Smooth muscle cell (in vitro differentiated cells): ENCODE measurements at regions not wholly inside any gene's neighbourhood (a gene's known extent, or its start where the extent isn't known, plus 50 kb on each side); places are given as distances from the start of the nearest gene placed in this dataset.
"Not testable (repeated sequence)": the region's sequence is repeated elsewhere in the genome, so short reads cannot be mapped to it uniquely, and the experiment has no call there.

Experiments
- DNase-seq: peaks from one replicate; lab custom pipeline; 2025; ENCODE audit not compliant: unreplicated experiment; lab: John Stamatoyannopoulos, UW
- H2AFZ ChIP-seq: fragments of 200-600 bp; sonication (generic); 2 replicates; pipeline ENCODE4 v1.6.0; 2016; ENCODE audit warnings: antibody characterized with exemption, low read depth, mild to moderate bottlenecking
- H3F3A ChIP-seq: fragments of 200-600 bp; sonication (generic); 2 replicates; pipeline ENCODE4 v1.6.0; 2017; ENCODE audit warnings: antibody characterized with exemption, low read depth
- H3K27ac ChIP-seq: fragments of 200-600 bp; sonication (generic); 2 replicates; pipeline ENCODE4 v1.5.1; 2016; ENCODE audit warnings: low read depth, mild to moderate bottlenecking
- H3K27me3 ChIP-seq: fragments of 200-600 bp; sonication (generic); 2 replicates; pipeline ENCODE4 v1.6.1; 2016; ENCODE audit warnings: low read depth, mild to moderate bottlenecking
- H3K36me3 ChIP-seq: fragments of 200-600 bp; sonication (generic); 2 replicates; pipeline ENCODE4 v1.5.1; 2016; ENCODE audit warnings: low read depth
- H3K4me1 ChIP-seq: fragments of 200-600 bp; sonication (generic); 2 replicates; pipeline ENCODE4 v1.5.1; 2016; ENCODE audit warnings: low read depth
- H3K4me2 ChIP-seq: fragments of 200-600 bp; sonication (generic); 2 replicates; pipeline ENCODE4 v1.6.0; 2016; ENCODE audit warnings: mild to moderate bottlenecking
- H3K4me3 ChIP-seq: fragments of 200-600 bp; sonication (generic); 2 replicates; pipeline ENCODE4 v1.5.1; 2016; ENCODE audit warnings: mild to moderate bottlenecking
- H3K79me2 ChIP-seq: fragments of 200-600 bp; sonication (generic); 2 replicates; pipeline ENCODE4 v1.6.0; 2016; ENCODE audit warnings: low read depth, mild to moderate bottlenecking
- H3K9ac ChIP-seq: fragments of 200-600 bp; sonication (generic); 2 replicates; pipeline ENCODE4 v1.6.0; 2016; ENCODE audit warnings: low read depth
- H3K9me3 ChIP-seq: fragments of 200-600 bp; sonication (generic); replicated peaks from 2 replicates; pipeline ENCODE4 v1.5.1; 2016; ENCODE audit warnings: low read depth
- H4K20me1 ChIP-seq: fragments of 200-600 bp; sonication (generic); 2 replicates; pipeline ENCODE4 v1.6.0; 2016; ENCODE audit warnings: low read depth
- CTCF ChIP-seq: fragments of 200-600 bp; sonication (generic); IDR thresholded peaks from 2 replicates; pipeline ENCODE4 v1.5.1; 2017; ENCODE audit warnings: borderline replicate concordance, mild to moderate bottlenecking, antibody characterized with exemption; ENCODE audit not compliant: insufficient read depth, poor library complexity, severe bottlenecking
- WGBS: methylation state at CpG from one replicate; pipeline ENCODE4 v1.1.7; 2016; ENCODE audit warnings: low lambda C conversion rate; 5-methylcytosine and 5-hydroxymethylcytosine counted together

GRCh38 chr3:34504775-34505174 is 706.3 kb downstream of the PDCD6IP start:
- Histone ChIP-seq H3K9me3 (no peaks in the 10 kb centered on the region), H2AFZ (no peak overlapping the region), H3K4me3 (no peak overlapping the region), H3K79me2 (no peaks in the 10 kb centered on the region), H3K9ac (no peak overlapping the region), H4K20me1 (no peaks in the 10 kb centered on the region), H3K4me1 (no peaks in the 10 kb centered on the region), H3K27ac (no peak overlapping the region), H3K27me3 (no peaks in the 10 kb centered on the region), H3F3A (no peaks in the 10 kb centered on the region), H3K36me3 (no peaks in the 10 kb centered on the region), H3K4me2 (no peak overlapping the region)
- TF ChIP-seq CTCF, result no peak
- DNase-seq, result no peak
- WGBS, result 35% methylated on average over 4 of the region's 4 CpGs

- no peak for TF ChIP-seq CTCF
- no peak overlapping the region for H2AFZ ChIP-seq
- no peaks in the 10 kb centered on the region for H3K27me3 ChIP-seq
These were observed 710.3 kb downstream of the PDCD6IP start for GRCh38 chr3:34508732-34509131.

GRCh38 chr3:34511891-34512290 is 713.5 kb downstream of the PDCD6IP start:
- Histone ChIP-seq H3F3A (no peaks in the 10 kb centered on the region), H4K20me1 (no peaks in the 10 kb centered on the region), H3K4me2 (no peak overlapping the region), H3K79me2 (no peaks in the 10 kb centered on the region), H3K4me1 (no peaks in the 10 kb centered on the region), H3K9me3 (no peaks in the 10 kb centered on the region), H3K4me3 (no peak overlapping the region), H3K9ac (no peak overlapping the region), H3K27me3 (peaks cover 4% of the 10 kb centered on the region), H3K27ac (no peak overlapping the region), H2AFZ (no peak overlapping the region), H3K36me3 (no peaks in the 10 kb centered on the region)
- WGBS, result 85% methylated on average over 3 of the region's 3 CpGs
- no peak for TF ChIP-seq CTCF
- no peak for DNase-seq

More at GRCh38 chr3:34508732-34509131, 710.3 kb downstream of the PDCD6IP start:
- Histone ChIP-seq H3K9ac (no peak overlapping the region), H3K4me2 (no peak overlapping the region), H4K20me1 (no peaks in the 10 kb centered on the region), H3K4me1 (no peaks in the 10 kb centered on the region), H3K9me3 (no peaks in the 10 kb centered on the region), H3K79me2 (no peaks in the 10 kb centered on the region), H3K27ac (no peak overlapping the region), H3F3A (no peaks in the 10 kb centered on the region), H3K36me3 (no peaks in the 10 kb centered on the region), H3K4me3 (no peak overlapping the region)
- DNase-seq, result no peak

- WGBS, result 94% methylated on average over 2 of the region's 2 CpGs
- H3K4me2 ChIP-seq, H3K9me3 ChIP-seq, H3K4me3 ChIP-seq, H2AFZ ChIP-seq, H3K4me1 ChIP-seq, H3K36me3 ChIP-seq, H3K79me2 ChIP-seq, H3F3A ChIP-seq, DNase-seq, H3K27ac ChIP-seq, H4K20me1 ChIP-seq, H3K27me3 ChIP-seq, H3K9ac ChIP-seq: not testable (repeated sequence)
These were observed 720.6 kb downstream of the PDCD6IP start for GRCh38 chr3:34519008-34519407.
